ENCODE measurements at regions not wholly inside any gene's neighbourhood (a gene's known extent, or its start where the extent isn't known, plus 50 kb on each side); places are given as distances from the start of the nearest gene placed in this dataset.

GRCh38 chr22:27614006-27614649 is 187.4 kb downstream of the MN1 start:
- no peaks in the 10 kb centered on the region for H3K27me3 Mint-ChIP-seq (ENCODE audit: low read depth)
- H3K27ac Mint-ChIP-seq (ENCODE audit: unreplicated experiment): no peak overlapping the region
- no peak for TF ChIP-seq CTCF (conservative IDR thresholded peaks at IDR 0.05)

GRCh38 chr22:27614650-27615007 is 186.9 kb downstream of the MN1 start:
- Mint-ChIP-seq H3K36me3 (ENCODE audit: low read depth) (no peaks in the 10 kb centered on the region), H3K27me3 (ENCODE audit: low read depth) (no peaks in the 10 kb centered on the region), H3K4me1 (peaks cover 29% of the 10 kb centered on the region), H3K27ac (ENCODE audit: unreplicated experiment) (no peak overlapping the region), H3K4me3 (no peak overlapping the region), H3K9me3 (no peaks in the 10 kb centered on the region)
- DNase-seq (ENCODE audit: low read depth, low spot score): no peak
- no peak for TF ChIP-seq CTCF (conservative IDR thresholded peaks at IDR 0.05)

More at GRCh38 chr22:27614006-27614649, 187.4 kb downstream of the MN1 start:
- no peak overlapping the region for H3K4me3 Mint-ChIP-seq
- no peak for DNase-seq (ENCODE audit: low read depth, low spot score)
- no peaks in the 10 kb centered on the region for H3K36me3 Mint-ChIP-seq (ENCODE audit: low read depth)
- peaks cover 34% of the 10 kb centered on the region for H3K4me1 Mint-ChIP-seq
- H3K9me3 Mint-ChIP-seq: no peaks in the 10 kb centered on the region

GRCh38 chr22:27615408-27615807 is 186.1 kb downstream of the MN1 start:
- no peak for TF ChIP-seq CTCF (conservative IDR thresholded peaks at IDR 0.05)
- Mint-ChIP-seq H3K36me3 (ENCODE audit: low read depth) (no peaks in the 10 kb centered on the region), H3K4me3 (no peak overlapping the region), H3K27ac (ENCODE audit: unreplicated experiment) (no peak overlapping the region), H3K9me3 (no peaks in the 10 kb centered on the region), H3K4me1 (peaks cover 24% of the 10 kb centered on the region), H3K27me3 (ENCODE audit: low read depth) (no peaks in the 10 kb centered on the region)
- DNase-seq (ENCODE audit: low read depth, low spot score): no peak

- Mint-ChIP-seq H3K27me3 (ENCODE audit: low read depth) (peaks cover 2% of the 10 kb centered on the region), H3K27ac (ENCODE audit: unreplicated experiment) (no peak overlapping the region), H3K9me3 (no peaks in the 10 kb centered on the region), H3K36me3 (ENCODE audit: low read depth) (no peaks in the 10 kb centered on the region), H3K4me1 (peaks cover 18% of the 10 kb centered on the region), H3K4me3 (no peak overlapping the region)
- DNase-seq (ENCODE audit: low read depth, low spot score): no peak
- TF ChIP-seq CTCF (conservative IDR thresholded peaks at IDR 0.05): no peak
Observed at GRCh38 chr22:27616033-27616432, 185.5 kb downstream of the MN1 start.

GRCh38 chr22:27617214-27617881 is 184.2 kb downstream of the MN1 start:
- Mint-ChIP-seq H3K4me3 (no peak overlapping the region), H3K4me1 (peaks cover 7% of the 10 kb centered on the region), H3K36me3 (ENCODE audit: low read depth) (no peaks in the 10 kb centered on the region), H3K27me3 (ENCODE audit: low read depth) (peaks cover 2% of the 10 kb centered on the region), H3K9me3 (no peaks in the 10 kb centered on the region), H3K27ac (ENCODE audit: unreplicated experiment) (no peak overlapping the region)
- TF ChIP-seq CTCF (conservative IDR thresholded peaks at IDR 0.05): peak; percentile 19
- DNase-seq (ENCODE audit: low read depth, low spot score): no peak
